Uterus (tissue), 2 donors: ENCODE measurements at regions not wholly inside any gene's neighbourhood (a gene's known extent, or its start where the extent isn't known, plus 50 kb on each side); places are given as distances from the start of the nearest gene placed in this dataset.

ENCODE experiments used
- CTCF ChIP-seq, 4 experiments: fragments of 200-600 bp in 2 of 4; fragments of 450-650 bp in 2 of 4; sonication (generic) in 2 of 4; IDR thresholded peaks; one replicate each; pipeline ENCODE4 v1.5.1; 2016 to 2019; ENCODE audit warnings: antibody characterized with exemption in 4 of 4, mild to moderate bottlenecking in 2 of 4, moderate library complexity in 1 of 4
- POLR2A ChIP-seq, 2 donors: fragments of 450-650 bp; IDR thresholded peaks; one replicate each; pipeline ENCODE4 v1.6.1; 2016; ENCODE audit warnings: antibody characterized with exemption in 2 of 2, mild to moderate bottlenecking in 1 of 2, moderate library complexity in 1 of 2

GRCh38 chr3:124572851-124573405, 157.3 kb upstream of the UMPS start:
- no peak for TF ChIP-seq CTCF (IDR thresholded peaks at IDR 0.05)
- no peak for TF ChIP-seq POLR2A (IDR thresholded peaks at IDR 0.05)
